Ovary (tissue), 3 donors: ENCODE measurements at regions not wholly inside any gene's neighbourhood (a gene's known extent, or its start where the extent isn't known, plus 50 kb on each side); places are given as distances from the start of the nearest gene placed in this dataset.
"Not testable (repeated sequence)": the region's sequence is repeated elsewhere in the genome, so short reads cannot be mapped to it uniquely, and the experiment has no call there.

ENCODE experiments used
- CTCF ChIP-seq, 3 donors: fragments of 450-650 bp in 2 of 3; fragments of 200-600 bp in 1 of 3; IDR thresholded peaks; one replicate each; pipeline versions ENCODE4 v1.5.1 to v1.8.0; 2016 to 2022; ENCODE audit warnings: antibody characterized with exemption in 3 of 3, mild to moderate bottlenecking in 1 of 3
- EP300 ChIP-seq: sonication (generic); formaldehyde crosslinking; IDR thresholded peaks from one replicate; pipeline ENCODE4 v1.6.1; 2017; ENCODE audit warnings: antibody characterized with exemption
- POLR2A ChIP-seq: fragments of 450-650 bp; IDR thresholded peaks from one replicate; pipeline ENCODE4 v1.6.1; 2017; ENCODE audit warnings: antibody characterized with exemption, mild to moderate bottlenecking, moderate library complexity
- donor health status: DM: no; HTN: no; CAD: no.

GRCh38 chr10:3313784-3314444, 141.3 kb upstream of the PITRM1 start:
- TF ChIP-seq POLR2A; CTCF (IDR thresholded peaks at IDR 0.05); EP300: not testable (repeated sequence)
